HG02798 (cell line): ENCODE measurements at regions not wholly inside any gene's neighbourhood (a gene's known extent, or its start where the extent isn't known, plus 50 kb on each side); places are given as distances from the start of the nearest gene placed in this dataset.
"Not testable (repeated sequence)": the region's sequence is repeated elsewhere in the genome, so short reads cannot be mapped to it uniquely, and the experiment has no call there.

ENCODE experiments used
- ATAC-seq: cut with Tn5 transposase; IDR thresholded peaks from one replicate; pipeline ENCODE4 v1.9.1; 2021; ENCODE audit warnings: mild to moderate bottlenecking; ENCODE audit not compliant: unreplicated experiment, poor library complexity

DNA sequence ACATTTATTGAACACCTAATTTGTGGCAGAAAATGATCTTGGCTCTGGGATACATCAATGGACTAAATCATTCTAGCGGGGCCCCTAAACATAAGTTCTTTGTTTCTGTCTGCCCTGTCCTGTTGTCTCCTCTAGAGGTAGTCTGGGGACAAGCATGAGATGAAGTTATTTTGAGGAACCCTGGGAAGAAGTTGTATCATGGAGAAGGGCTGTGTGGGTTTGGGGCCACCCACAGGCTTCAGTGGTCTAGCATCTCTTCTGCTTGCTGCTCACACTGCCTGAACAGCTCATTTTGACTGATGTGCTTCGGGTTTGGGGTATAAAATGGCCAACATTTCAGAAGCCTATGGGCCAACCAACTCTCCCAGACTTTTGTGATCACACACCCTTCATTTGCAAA, 50.3 kb upstream of the OSBPL11 start:
- no peak for ATAC-seq

DNA sequence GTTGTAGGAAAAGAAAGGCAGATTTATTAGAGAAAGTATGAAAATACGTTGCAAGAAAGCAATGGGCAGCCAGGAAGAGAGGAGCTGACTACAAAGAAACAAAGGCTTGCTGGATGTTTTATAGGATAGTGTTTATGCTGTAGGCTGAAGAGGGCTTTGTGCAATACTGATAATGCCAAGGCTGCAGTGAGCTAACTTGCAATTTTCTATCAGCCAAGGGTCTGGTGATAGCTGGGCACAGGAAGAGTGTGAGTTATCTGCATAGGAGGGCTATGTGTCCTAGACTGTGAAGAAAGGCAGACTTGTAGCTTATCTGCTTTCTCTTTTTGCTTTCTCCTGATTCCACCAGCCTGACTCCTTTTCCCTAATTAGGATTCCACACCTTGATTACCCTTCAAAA, 51.3 kb upstream of the OSBPL11 start:
- no peak for ATAC-seq

DNA sequence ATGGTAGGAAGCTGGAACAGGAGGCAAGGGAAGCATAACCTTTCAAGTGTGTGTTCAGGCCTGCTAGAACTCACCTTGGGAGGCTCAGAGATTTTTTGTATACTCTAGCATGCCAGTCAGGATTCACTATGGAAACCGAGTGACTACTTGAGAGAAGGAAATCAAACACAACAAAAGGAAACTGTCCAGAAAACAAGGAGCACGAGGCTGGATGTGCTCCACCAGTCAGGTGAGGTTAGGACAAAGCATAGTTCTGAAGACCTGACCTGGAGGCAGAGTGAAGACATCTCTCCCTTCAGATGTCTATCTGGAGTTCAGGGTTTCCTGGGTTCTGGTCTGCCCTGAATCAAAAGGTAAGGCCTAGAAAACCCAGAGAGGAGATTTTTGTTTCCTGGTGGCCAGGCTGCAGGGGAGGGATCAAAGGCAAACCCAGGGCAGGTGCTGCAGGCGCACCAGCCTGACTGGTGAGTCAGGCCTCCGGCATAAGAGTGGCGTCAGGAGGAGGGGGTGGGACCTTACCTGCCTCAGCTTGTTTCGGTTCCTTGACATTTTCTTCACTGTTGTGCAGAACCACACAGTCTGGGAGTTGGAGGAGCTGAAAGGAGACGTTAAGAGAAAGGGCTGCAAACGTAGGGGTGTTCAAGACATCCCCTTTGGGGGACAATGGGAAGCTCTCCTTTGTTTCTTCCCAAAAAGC, 52.2 kb upstream of the OSBPL11 start:
- ATAC-seq, result no peak

DNA sequence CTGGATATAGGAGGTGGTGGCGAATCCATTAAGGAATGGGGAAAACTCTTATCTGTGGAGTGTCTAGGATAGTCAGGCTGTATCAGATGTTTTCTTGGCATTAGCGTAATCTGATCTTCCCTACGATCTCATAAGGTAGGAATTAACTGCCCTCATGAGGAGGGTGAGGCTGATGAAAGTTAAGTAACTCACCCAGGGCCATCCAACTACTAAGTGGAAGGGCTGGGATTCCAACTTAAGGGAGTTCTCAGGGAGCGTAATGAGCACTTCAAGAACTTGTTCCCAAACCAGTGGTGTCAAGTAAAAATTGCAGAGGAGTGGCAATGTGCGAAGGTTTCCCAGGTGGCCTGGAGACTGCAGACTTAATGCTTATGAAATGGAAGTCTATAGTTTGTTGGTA, 55.9 kb upstream of the OSBPL11 start:
- ATAC-seq, result no peak

DNA sequence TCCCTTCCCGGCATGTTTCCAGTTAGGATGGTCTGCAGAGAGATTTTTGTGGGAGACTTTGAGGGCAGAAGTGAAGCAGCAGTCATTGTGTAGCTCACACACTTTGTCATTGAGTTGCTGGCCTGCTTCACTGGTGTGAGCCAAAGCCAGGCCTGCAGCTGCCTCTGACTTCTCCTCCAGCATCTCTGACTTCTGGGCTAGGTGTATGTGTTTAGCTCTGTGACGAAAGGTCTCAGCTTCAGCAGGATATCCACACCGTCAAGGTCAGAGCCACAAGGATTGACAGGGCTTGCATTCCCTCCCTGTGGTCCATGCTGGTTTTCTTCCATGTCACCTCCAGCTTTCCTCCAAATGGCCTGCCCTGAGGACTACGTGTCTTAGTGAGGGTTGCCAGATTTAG, 57.1 kb upstream of the OSBPL11 start:
- ATAC-seq, result no peak

DNA sequence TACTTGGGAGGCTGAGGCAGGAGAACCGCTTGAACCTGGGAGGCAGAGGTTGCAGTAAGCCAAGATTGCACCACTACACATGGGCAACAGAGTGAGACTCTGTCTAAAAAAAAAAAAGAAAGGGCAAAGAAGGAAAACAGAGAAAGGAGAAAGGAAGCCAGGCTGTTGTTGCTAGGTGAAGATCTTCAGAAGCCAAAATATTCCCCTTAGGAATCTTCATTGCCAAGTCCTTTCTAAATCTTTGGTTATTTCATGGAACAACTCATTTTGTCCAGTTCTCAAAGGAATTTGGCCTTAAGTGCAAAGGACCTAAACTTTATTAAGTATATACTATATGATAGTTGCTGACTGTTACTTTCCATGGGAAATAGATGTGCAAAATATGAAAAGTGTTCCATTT, 59.2 kb upstream of the OSBPL11 start:
- no peak for ATAC-seq

DNA sequence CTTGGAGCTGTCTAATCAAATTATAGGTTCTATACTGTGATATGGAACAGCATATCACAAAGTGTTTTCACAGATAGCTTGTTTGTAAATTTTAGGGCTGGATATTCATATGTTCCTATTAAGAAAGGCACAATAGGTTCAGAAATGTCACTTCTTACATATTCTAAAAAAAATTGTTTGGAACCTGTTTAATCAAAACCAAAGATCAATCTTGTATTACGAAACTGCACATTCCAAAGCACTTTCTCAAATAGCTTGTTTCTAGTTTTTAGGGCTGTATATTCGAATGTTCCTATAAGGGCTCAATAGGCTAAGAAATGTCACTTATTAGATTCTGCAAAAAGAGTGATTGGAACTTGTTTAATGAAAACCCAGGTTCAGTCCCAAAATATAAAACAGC, 67.4 kb upstream of the OSBPL11 start:
- no peak for ATAC-seq

DNA sequence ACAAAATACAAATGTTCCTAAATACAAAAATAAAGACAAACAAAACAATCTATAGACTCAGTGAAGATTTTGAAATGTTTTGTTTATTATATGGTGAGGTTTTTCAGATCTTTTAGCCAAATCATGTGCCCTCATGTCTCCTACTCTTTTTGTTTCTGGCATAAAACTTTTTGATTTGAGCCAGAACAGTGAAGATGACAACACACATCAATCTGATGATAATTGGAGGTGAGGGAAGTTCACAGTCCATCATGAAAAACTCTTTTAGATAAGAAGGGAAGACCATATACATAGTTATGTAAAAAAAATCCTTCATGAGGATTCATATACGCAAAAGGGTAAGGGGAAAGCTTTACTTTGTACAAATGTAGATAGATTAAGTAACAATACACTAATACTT, 75.1 kb upstream of the OSBPL11 start:
- no peak for ATAC-seq

DNA sequence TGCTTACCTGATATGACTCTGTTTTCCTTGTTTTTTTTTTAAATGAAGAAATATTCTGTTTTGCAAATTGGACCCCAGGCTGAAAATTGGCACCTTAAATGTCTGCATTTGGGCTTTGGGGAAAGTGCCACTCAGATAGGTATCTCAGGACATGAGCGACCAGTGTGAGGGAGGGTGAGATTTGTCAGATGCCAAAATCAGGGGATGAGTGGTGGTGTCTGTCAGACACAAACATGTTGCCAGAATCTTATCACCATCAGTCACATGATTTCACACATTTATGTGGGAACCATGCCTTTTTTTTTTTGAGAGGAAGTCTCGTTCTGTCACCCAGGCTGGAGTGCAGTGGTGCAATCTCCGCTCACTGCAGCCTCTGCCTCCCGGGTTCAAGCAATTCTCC, 75.6 kb upstream of the OSBPL11 start:
- ATAC-seq, result no peak

DNA sequence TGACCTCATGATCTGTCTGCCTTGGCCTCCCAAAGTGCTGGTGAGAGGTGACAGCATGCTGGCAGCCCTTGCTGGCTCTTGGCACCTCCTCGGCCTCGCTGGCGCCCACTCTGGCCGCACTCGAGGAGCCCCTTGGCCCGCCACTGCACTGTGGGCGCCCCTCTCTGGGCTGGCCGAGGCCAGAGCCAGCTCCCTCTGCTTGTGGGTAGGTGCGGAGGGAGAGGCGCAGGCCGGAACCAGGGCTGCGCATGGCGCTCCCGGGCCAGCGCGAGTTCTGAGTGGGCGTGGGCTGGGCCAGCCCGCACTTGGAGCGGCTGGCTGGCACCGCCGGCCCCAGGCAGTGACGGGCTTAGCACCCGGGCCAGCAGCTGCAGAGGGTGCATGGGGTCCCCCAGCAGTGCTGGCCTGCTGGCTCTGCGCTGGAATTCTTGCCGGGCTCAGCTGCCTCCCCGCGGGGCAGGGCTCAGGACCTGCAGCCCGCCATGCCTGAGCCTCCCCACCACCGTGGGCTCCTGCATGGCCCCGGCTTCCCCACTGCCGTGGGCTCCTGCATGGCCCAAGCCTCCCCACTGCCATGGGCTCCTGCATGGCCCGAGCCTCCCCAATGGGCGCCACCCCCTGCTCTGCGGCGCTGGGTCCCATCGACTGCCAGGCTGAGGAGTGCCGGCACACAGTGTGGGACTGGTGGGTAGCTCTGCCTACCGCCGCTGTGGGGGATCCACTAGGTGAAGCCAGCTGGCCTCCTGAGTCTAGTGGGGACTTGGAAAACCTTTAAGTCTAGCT, 76.4 kb upstream of the OSBPL11 start:
- no peak for ATAC-seq

DNA sequence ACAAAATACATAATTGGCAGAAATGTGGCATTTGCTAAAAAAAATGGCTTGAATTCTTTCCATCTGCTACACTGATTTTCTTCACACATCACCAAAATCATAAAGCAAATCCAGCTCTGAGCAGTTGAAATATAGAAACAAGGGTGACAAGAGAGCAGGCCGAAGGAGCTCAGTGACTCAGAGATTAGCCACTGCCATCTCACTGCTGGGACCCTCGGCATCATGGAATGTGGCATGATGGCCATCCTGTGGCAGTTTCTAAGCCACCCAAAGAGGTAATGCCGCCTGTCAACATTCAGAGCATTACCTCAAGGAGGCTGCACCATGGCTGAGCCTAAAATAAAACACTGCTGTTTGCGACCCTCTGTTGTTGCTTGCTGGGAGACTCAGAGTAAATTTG, 80.5 kb upstream of the OSBPL11 start:
- no peak for ATAC-seq

DNA sequence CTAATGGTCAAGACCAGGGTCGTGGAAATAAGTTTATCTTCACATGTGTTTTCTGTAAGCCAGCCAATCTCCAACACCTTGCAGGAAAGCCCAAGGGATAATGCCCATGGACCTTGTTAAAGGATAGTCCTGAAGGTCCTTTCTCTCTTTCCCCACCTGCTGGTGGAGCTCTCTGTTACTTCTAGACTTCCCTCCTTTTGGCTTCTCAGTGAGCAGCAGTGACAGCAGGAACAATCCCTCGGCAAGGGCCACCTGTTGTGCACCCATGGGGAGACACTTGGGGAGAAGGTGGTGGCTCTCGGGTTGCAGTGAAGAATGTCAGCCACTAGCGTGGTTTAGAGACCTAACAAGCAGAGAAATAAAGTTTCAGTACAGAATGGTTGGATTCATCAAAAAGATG, 84.0 kb upstream of the OSBPL11 start:
- no peak for ATAC-seq

DNA sequence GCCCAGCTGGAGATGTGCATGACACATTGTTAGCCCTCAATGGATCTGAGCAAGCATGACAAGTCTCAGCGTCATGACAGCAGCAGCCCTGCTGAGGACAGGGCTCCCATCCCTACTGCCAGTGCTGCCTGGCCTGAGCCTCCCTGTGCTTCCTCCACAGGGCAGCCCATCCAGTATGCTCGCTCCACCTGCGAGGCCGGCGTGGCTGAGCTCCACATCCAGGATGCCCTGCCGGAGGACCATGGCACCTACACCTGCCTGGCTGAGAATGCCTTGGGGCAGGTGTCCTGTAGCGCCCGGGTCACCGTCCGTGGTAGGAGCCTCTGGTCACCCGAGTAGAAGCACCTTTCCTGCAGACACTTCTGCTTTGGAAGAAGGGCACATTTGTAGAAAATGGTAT, 85.8 kb upstream of the OSBPL11 start:
- no peak for ATAC-seq

DNA sequence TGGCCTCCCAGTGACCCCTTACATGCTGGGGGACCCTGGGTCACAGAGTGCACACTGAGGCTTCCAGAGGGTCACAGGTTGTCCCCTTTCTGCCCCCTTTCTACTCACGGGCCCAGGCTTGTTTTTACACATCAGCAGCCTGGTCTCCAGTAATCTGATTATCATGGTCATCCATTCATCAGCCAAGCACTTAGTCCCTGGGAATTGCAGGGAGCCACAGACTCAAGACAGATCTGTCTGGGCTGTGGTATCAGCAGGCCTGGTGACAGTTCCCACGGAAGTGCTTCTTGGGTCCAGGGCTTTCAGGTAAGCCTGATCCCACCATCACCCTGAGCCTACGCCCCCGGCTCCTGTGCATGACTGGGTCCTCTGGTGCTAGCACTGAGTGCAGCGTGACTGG, 86.6 kb upstream of the OSBPL11 start:
- not testable (repeated sequence) for ATAC-seq

DNA sequence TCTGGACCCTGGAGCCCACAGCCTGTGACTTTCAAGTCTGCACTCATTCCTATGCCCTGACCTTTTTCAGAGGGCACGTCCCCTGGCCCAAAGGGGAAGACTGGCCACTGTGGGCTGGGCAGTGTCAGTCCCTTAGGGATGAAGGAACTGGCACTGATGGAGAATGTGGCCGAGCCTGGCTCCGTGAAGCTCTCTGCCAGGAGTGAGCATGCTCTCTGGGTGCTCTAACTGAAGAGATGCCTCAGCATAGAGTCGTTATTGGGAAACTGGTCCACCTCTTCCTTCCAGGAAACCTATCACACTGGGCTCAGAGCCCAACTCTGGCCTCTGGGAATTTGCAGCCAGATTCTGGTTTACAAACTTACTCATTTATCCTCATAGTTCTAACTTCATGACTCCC, 87.3 kb upstream of the OSBPL11 start:
- ATAC-seq, result not testable (repeated sequence)

DNA sequence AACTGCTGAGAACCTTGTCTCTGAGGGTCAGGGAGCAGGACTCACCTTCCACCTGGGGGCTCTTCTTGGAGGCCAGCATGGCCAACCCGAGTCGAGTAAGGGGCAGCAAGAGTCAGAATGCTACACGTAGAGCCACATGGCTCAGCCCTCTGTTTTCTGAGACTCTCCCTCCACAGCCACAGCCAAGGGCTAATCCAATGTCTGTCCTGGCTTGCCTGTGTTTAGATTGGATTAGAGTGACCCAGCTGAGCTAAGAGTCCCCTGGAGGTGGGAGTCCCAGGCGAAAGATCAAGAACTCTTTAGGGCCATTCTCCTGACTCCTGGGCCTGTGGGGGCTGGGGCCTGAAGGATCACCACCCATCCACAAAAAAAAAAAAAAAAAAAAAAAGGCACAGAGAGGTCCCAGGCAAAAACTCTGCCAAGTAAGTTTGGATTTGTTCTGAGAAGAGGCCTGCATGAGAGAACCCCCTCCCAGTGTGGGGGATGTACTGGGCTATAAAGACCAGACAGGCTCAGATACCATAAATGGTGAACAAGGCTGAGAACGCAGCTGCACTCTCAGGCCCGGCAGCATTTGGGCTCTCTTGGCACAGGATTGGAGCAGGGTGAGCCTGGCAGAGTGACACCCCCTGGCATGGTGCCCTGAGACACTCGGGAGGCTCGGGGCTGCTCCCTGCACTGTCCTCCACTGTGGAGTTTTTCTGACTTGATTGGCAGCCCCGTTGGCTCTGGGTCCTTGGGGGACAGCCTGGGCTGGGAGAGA, 88.0 kb upstream of the OSBPL11 start:
- ATAC-seq, result no peak

DNA sequence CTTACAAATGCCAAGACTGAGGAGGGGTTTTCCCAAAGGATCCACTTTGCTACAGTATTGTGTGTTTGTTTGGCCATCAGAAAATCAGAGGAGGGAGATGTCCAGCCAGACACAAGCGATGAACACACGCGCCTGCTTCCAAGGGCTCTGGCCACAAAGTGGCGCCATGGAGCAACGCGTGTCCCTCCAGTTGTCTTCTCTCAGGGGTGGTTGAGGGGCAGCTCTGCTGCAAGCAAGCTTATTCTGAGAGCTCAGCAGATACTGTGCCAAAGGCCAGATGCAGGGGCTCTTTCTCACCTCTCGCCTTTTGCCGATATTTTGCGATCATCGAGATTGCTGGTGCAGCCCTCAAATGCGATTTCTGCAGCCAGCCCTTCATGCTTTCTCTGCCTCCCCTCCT, 88.9 kb upstream of the OSBPL11 start:
- ATAC-seq, result no peak

DNA sequence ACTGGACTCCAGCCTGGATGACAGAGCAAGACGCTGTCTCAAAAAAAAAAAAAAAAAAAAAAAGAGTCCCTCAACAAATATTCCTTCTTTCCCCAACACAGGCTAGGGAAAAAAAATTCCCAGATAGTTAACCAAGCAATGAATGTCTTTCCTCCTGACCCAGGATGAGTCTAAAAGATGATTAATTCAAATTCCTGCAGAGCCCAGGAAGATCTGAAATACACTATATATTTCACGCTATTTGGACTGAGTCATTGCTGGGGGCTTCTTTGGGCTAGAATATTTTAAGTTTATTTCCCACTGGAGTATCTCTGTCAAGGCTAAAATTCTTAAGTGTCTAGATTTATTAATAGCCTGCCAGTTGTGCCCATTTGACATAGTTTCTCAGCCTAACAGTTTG, 90.4 kb upstream of the OSBPL11 start:
- not testable (repeated sequence) for ATAC-seq

DNA sequence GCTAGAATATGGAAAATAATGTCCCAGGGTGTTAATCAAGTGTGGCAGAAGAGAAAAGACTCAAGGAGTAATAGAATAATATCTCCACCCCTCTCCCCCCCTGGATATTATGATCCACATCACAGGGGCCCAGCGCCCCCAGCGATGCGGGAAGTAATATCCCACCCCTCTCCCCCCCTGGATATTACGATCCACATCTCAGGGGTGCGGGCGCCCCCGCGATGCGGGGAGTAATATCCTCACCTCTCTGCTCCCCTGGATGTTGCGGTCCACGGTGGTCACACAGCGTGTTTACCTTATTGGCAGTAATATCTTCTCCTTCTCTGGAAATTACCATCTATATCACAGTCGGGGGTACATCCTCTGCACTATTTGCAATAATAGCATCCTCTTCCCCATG, 97.1 kb upstream of the OSBPL11 start:
- no peak for ATAC-seq

DNA sequence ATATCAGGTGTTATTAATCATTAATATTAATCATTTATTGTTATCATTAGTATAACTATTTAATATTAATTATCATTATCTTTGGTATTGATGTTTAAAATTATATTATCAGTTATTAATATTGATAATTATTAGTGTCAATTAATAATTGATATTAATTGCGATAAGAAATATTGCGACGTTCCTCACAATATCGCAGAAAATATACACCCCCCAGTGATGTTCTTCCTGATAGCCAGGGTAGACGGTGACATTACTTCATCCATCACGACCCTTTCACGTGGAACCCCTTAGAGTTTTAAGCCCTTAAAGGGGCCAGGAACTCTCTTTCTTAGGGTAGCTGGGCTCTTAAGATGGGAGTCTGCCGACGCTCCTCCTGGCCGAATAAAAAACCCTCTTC, 98.6 kb upstream of the OSBPL11 start:
- no peak for ATAC-seq

DNA sequence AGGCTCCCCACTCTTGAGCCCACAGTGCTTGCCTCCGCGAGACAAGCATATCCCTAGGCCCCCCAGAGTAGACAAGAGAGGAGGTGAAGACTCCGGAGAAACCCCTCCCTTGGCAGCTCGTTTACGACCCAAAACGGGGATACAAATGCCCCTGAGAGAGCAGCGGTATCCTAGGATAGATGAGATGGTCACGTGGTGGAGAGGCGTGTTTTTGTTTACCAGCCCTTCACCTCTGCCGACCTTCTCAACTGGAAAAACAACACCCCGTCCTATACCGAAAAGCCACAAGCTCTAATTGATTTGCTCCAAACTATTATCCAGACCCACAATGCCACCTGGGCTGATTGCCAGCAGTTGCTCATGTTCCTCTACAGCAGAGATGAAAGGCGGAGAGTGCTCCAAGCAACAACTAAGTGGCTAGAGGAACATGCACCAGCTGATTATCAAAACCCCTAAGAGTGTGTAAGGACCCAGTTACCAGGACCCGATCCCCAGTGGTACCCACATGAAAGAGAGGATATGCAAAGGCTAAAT, 99.5 kb upstream of the OSBPL11 start:
- no peak for ATAC-seq
